HG03103 (cell line): ENCODE measurements at regions not wholly inside any gene's neighbourhood (a gene's known extent, or its start where the extent isn't known, plus 50 kb on each side); places are given as distances from the start of the nearest gene placed in this dataset.
A peak's percentile ranks its signal among the peaks of the same experiment; 100 is the strongest.
"Not testable (repeated sequence)": the region's sequence is repeated elsewhere in the genome, so short reads cannot be mapped to it uniquely, and the experiment has no call there.

ENCODE experiments used
- ATAC-seq: cut with Tn5 transposase; IDR thresholded peaks from one replicate; pipeline ENCODE4 v1.9.1; 2021; ENCODE audit warnings: low read depth; ENCODE audit not compliant: unreplicated experiment

- no peak for ATAC-seq
Measured at GRCh38 chr15:31177951-31178350, 76.4 kb upstream of the TRPM1 start.

- no peak for ATAC-seq
Measured at GRCh38 chr15:31178705-31179104, 77.2 kb upstream of the TRPM1 start.

GRCh38 chr15:31179693-31180092 lies 78.2 kb upstream of the TRPM1 start:
- no peak for ATAC-seq

- ATAC-seq, result no peak
Measured at GRCh38 chr15:31193291-31193690, 91.8 kb upstream of the TRPM1 start.

- ATAC-seq, result no peak
Measured at GRCh38 chr15:31195871-31196270, 94.3 kb upstream of the TRPM1 start.

- ATAC-seq, result no peak
Measured at GRCh38 chr15:31197497-31198414, 96.2 kb upstream of the TRPM1 start.

GRCh38 chr15:31200735-31201151 lies 99.2 kb upstream of the TRPM1 start:
- no peak for ATAC-seq

- ATAC-seq, result no peak
Measured at GRCh38 chr15:31202953-31203352, 101.4 kb upstream of the TRPM1 start.

GRCh38 chr15:31203999-31204398 lies 102.5 kb upstream of the TRPM1 start:
- ATAC-seq, result no peak

GRCh38 chr15:31206386-31207181 lies 105.1 kb upstream of the TRPM1 start:
- ATAC-seq, result no peak

GRCh38 chr15:31207246-31207645 lies 105.7 kb upstream of the TRPM1 start:
- no peak for ATAC-seq

- not testable (repeated sequence) for ATAC-seq
Measured at GRCh38 chr15:31207861-31208260, 106.3 kb upstream of the TRPM1 start.

GRCh38 chr15:31208817-31209216 lies 107.3 kb upstream of the TRPM1 start:
- ATAC-seq, result no peak

- no peak for ATAC-seq
Measured at GRCh38 chr15:31211353-31211752, 109.8 kb upstream of the TRPM1 start.

- no peak for ATAC-seq
Measured at GRCh38 chr15:31212326-31213080, 111.0 kb upstream of the TRPM1 start.

- no peak for ATAC-seq
Measured at GRCh38 chr15:31214158-31214863, 112.3 kb upstream of the KLF13 start.

- ATAC-seq, result no peak
Measured at GRCh38 chr15:31214864-31215489, 111.7 kb upstream of the KLF13 start.

GRCh38 chr15:31215490-31216214 lies 111.0 kb upstream of the KLF13 start:
- ATAC-seq, result peak; percentile 64
